Vagina (tissue), 2 donors: ENCODE measurements at regions not wholly inside any gene's neighbourhood (a gene's known extent, or its start where the extent isn't known, plus 50 kb on each side); places are given as distances from the start of the nearest gene placed in this dataset.
"Not testable (repeated sequence)": the region's sequence is repeated elsewhere in the genome, so short reads cannot be mapped to it uniquely, and the experiment has no call there.

ENCODE experiments used
- POLR2A ChIP-seq, 2 donors: fragments of 450-650 bp; IDR thresholded peaks; one replicate each; pipeline ENCODE4 v1.6.1; 2017; ENCODE audit warnings: antibody characterized with exemption in 2 of 2, mild to moderate bottlenecking in 2 of 2, moderate library complexity in 2 of 2
- POLR2AphosphoS5 ChIP-seq, 2 donors: sonication (generic); formaldehyde crosslinking; IDR thresholded peaks; one replicate each; pipeline ENCODE4 v1.9.0; 2017; ENCODE audit warnings: antibody characterized with exemption in 2 of 2, mild to moderate bottlenecking in 2 of 2, low read depth in 1 of 2; ENCODE audit not compliant: insufficient read depth in 1 of 2
- TF ChIP-seq, protein P1 (sequence below), 3 experiments: fragments of 450-650 bp in 2 of 3; fragments of 200-600 bp in 1 of 3; sonication (generic) in 1 of 3; IDR thresholded peaks; one replicate each; pipeline ENCODE4 v1.5.1; 2017 to 2019; ENCODE audit warnings: antibody characterized with exemption in 3 of 3, mild to moderate bottlenecking in 2 of 3, moderate library complexity in 2 of 3

DNA sequence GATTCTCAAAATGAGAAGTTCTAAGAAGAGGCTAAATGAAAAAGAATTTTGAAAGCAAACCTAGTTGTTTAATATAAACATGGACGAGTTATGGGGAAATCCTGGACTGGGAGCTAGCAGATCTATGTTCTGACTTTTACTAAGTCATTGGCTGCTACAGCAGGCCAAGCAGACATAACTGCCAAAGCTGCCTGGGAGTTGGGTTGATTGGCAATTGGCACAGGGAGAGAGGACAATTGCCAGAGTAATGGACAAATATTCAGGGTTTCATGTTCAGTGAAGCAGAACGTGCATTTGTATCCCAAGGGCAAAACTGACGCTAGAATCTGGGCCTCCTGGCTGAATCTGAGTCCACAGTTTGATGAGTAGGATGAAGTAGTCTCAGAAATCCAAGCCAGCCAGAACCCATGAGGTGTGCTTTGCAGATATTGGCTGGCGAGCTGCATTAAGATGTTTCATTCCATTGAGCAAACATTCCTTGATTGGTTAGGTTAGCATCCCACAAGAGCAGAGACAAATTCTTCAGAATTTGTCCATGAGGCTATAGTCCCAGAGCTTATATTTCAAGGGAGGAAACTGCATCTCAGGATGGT lies 5299.8 kb upstream of the TPTE start:
- TF ChIP-seq, protein P1, sequence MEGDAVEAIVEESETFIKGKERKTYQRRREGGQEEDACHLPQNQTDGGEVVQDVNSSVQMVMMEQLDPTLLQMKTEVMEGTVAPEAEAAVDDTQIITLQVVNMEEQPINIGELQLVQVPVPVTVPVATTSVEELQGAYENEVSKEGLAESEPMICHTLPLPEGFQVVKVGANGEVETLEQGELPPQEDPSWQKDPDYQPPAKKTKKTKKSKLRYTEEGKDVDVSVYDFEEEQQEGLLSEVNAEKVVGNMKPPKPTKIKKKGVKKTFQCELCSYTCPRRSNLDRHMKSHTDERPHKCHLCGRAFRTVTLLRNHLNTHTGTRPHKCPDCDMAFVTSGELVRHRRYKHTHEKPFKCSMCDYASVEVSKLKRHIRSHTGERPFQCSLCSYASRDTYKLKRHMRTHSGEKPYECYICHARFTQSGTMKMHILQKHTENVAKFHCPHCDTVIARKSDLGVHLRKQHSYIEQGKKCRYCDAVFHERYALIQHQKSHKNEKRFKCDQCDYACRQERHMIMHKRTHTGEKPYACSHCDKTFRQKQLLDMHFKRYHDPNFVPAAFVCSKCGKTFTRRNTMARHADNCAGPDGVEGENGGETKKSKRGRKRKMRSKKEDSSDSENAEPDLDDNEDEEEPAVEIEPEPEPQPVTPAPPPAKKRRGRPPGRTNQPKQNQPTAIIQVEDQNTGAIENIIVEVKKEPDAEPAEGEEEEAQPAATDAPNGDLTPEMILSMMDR (IDR thresholded peaks at IDR 0.05) = not testable (repeated sequence)
- TF ChIP-seq POLR2AphosphoS5 (IDR thresholded peaks at IDR 0.05; ENCODE audit: insufficient read depth in 1 of 2, low read depth in 1 of 2); POLR2A (IDR thresholded peaks at IDR 0.05): not testable (repeated sequence)
